GM18498 (cell line): ENCODE measurements at regions not wholly inside any gene's neighbourhood (a gene's known extent, or its start where the extent isn't known, plus 50 kb on each side); places are given as distances from the start of the nearest gene placed in this dataset.

Experiments used
- ATAC-seq: cut with Tn5 transposase; IDR thresholded peaks from one replicate; pipeline ENCODE4 v1.9.1; 2021; ENCODE audit warnings: mild to moderate bottlenecking, moderate library complexity; ENCODE audit not compliant: unreplicated experiment

GRCh38 chr16:65545413-65545956 is 423.6 kb upstream of the CDH11 start:
- ATAC-seq = no peak

GRCh38 chr16:65543781-65544740 is 422.2 kb upstream of the CDH11 start:
- ATAC-seq = no peak

GRCh38 chr16:65541646-65542045 is 419.8 kb upstream of the CDH11 start:
- no peak for ATAC-seq

- no peak for ATAC-seq
Measured at GRCh38 chr16:65540901-65541300, 419.0 kb upstream of the CDH11 start.

GRCh38 chr16:65538976-65539375 is 417.1 kb upstream of the CDH11 start:
- ATAC-seq = no peak

- ATAC-seq = no peak
Measured at GRCh38 chr16:65537336-65537735, 415.5 kb upstream of the CDH11 start.

GRCh38 chr16:65534121-65534528 is 412.3 kb upstream of the CDH11 start:
- no peak for ATAC-seq

- ATAC-seq = no peak
Measured at GRCh38 chr16:65532846-65533245, 411.0 kb upstream of the CDH11 start.

- no peak for ATAC-seq
Measured at GRCh38 chr16:65532258-65532657, 410.4 kb upstream of the CDH11 start.

- no peak for ATAC-seq
Measured at GRCh38 chr16:65531475-65531874, 409.6 kb upstream of the CDH11 start.

GRCh38 chr16:65525707-65526106 is 403.8 kb upstream of the CDH11 start:
- no peak for ATAC-seq

GRCh38 chr16:65524997-65525396 is 403.1 kb upstream of the CDH11 start:
- no peak for ATAC-seq

GRCh38 chr16:65524231-65524630 is 402.4 kb upstream of the CDH11 start:
- no peak for ATAC-seq

- no peak for ATAC-seq
Measured at GRCh38 chr16:65523283-65523944, 401.6 kb upstream of the CDH11 start.

GRCh38 chr16:65522412-65522811 is 400.5 kb upstream of the CDH11 start:
- ATAC-seq = no peak

- no peak for ATAC-seq
Measured at GRCh38 chr16:65521633-65522328, 399.9 kb upstream of the CDH11 start.

- no peak for ATAC-seq
Measured at GRCh38 chr16:65519402-65519801, 397.5 kb upstream of the CDH11 start.

GRCh38 chr16:65515193-65515592 is 393.3 kb upstream of the CDH11 start:
- ATAC-seq = no peak

GRCh38 chr16:65510850-65511249 is 389.0 kb upstream of the CDH11 start:
- ATAC-seq = no peak

- ATAC-seq = no peak
Measured at GRCh38 chr16:65510241-65510640, 388.4 kb upstream of the CDH11 start.

GRCh38 chr16:65509172-65509571 is 387.3 kb upstream of the CDH11 start:
- ATAC-seq = no peak
